GM06990 (cell line): ENCODE measurements at regions not wholly inside any gene's neighbourhood (a gene's known extent, or its start where the extent isn't known, plus 50 kb on each side); places are given as distances from the start of the nearest gene placed in this dataset.

Experiments used
- DNase-seq: peaks from one replicate; pipeline ENCODE4 v3.0.0-alpha.2; 2011; ENCODE audit not compliant: insufficient read length; ENCODE audit errors: extremely low read depth
- H3K27me3 ChIP-seq: replicated peaks from 2 replicates; pipeline ENCODE4 v1.6.0; 2011; ENCODE audit warnings: low read length; ENCODE audit not compliant: control insufficient read depth, insufficient read depth
- H3K36me3 ChIP-seq: 2 replicates; pipeline ENCODE4 v1.5.1; 2011; ENCODE audit warnings: low read length; ENCODE audit not compliant: control insufficient read depth, insufficient read depth
- H3K4me3 ChIP-seq: replicated peaks from 2 replicates; pipeline ENCODE4 v1.5.1; 2011; ENCODE audit warnings: low read depth, mild to moderate bottlenecking, control low read depth, low read length
- TF ChIP-seq, protein P1 (sequence below): IDR thresholded peaks from 2 replicates; pipeline ENCODE4 v1.5.1; 2011; ENCODE audit warnings: low read length, control low read depth, mild to moderate bottlenecking, inconsistent platforms; ENCODE audit not compliant: insufficient read depth, poor library complexity, severe bottlenecking

GRCh38 chr2:220174826-220175225 lies 547.4 kb downstream of the SLC4A3 start:
- TF ChIP-seq, protein P1, sequence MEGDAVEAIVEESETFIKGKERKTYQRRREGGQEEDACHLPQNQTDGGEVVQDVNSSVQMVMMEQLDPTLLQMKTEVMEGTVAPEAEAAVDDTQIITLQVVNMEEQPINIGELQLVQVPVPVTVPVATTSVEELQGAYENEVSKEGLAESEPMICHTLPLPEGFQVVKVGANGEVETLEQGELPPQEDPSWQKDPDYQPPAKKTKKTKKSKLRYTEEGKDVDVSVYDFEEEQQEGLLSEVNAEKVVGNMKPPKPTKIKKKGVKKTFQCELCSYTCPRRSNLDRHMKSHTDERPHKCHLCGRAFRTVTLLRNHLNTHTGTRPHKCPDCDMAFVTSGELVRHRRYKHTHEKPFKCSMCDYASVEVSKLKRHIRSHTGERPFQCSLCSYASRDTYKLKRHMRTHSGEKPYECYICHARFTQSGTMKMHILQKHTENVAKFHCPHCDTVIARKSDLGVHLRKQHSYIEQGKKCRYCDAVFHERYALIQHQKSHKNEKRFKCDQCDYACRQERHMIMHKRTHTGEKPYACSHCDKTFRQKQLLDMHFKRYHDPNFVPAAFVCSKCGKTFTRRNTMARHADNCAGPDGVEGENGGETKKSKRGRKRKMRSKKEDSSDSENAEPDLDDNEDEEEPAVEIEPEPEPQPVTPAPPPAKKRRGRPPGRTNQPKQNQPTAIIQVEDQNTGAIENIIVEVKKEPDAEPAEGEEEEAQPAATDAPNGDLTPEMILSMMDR, result no peak
- H3K36me3 ChIP-seq, result no peaks in the 10 kb centered on the region
- H3K27me3 ChIP-seq, result no peaks in the 10 kb centered on the region
- no peak overlapping the region for H3K4me3 ChIP-seq
- DNase-seq, result no peak

DNA sequence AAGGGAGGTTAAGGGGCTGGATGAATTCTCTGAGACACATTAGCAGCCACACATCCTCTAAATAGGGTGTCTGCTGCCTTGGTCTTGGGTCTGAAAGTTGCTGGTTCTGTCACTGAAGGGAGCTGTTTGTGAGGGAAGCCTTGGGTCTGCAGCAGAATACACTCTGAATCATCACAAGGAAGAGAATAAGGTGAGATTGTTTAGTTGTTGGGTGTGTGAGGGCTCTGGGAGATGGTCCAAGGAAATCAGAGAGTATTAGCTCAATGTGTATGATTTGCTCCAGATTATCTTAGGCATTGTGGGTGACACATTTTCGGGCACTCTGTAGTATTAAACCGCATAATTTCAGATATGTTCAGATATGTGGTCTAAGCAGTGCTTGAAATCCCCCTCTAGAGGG lies 548.5 kb downstream of the SLC4A3 start:
- Histone ChIP-seq H3K27me3 (no peaks in the 10 kb centered on the region), H3K36me3 (no peaks in the 10 kb centered on the region), H3K4me3 (no peak overlapping the region)
- DNase-seq, result no peak
- TF ChIP-seq, protein P1, result no peak

DNA sequence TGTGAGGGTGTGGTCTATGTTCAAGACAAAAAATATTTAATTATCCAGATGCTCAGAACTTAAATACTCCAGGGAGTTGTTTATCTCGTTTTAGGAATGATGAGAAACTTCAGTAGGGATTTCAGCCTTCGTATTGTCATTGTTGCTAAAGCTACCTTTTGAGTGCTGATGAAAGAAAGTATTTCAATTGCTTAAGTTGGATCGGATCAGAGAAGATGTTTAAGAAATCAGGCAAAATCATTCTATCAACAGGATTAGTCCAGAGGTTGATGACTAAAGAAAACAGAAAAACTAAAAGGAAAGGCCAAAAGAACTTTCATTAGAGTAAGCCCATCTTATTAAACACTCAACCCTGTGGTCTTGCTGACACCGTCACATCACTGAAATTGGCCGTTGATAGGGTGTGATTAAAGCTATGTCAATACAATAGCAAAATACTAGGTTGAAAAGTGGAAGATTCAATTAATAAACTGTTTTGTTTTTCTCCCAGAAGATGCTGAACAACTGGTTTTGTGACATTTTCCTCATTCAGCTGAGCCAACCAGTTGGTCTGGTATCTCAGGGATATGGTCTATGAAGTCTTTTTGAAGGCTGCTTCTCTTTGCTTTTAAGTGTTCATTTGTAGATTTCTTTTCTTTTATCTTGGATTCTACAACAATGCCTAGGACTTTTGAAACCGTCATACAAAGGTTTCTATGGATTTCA lies 551.7 kb downstream of the SLC4A3 start:
- no peak overlapping the region for H3K4me3 ChIP-seq
- H3K27me3 ChIP-seq, result no peaks in the 10 kb centered on the region
- TF ChIP-seq, protein P1, result no peak
- no peak for DNase-seq
- no peaks in the 10 kb centered on the region for H3K36me3 ChIP-seq

- TF ChIP-seq, protein P1, result no peak
- Histone ChIP-seq H3K4me3 (no peak overlapping the region), H3K27me3 (no peaks in the 10 kb centered on the region), H3K36me3 (no peaks in the 10 kb centered on the region)
- DNase-seq, result no peak
Observed at GRCh38 chr2:220181165-220181564, 553.7 kb downstream of the SLC4A3 start.

GRCh38 chr2:220182790-220183189 lies 555.4 kb downstream of the SLC4A3 start:
- Histone ChIP-seq H3K27me3 (no peaks in the 10 kb centered on the region), H3K36me3 (no peaks in the 10 kb centered on the region), H3K4me3 (no peak overlapping the region)
- TF ChIP-seq, protein P1, result no peak
- DNase-seq, result no peak
